H9 (cell line): ENCODE measurements at regions not wholly inside any gene's neighbourhood (a gene's known extent, or its start where the extent isn't known, plus 50 kb on each side); places are given as distances from the start of the nearest gene placed in this dataset.

ENCODE experiments used
- DNase-seq: peaks from one replicate; pipeline ENCODE4 v3.0.0-alpha.2; 2017
- H2AFZ ChIP-seq: one replicate; pipeline ENCODE4 v1.6.1; 2013; ENCODE audit warnings: mild to moderate bottlenecking, low read length, control low read depth, moderate library complexity
- H2AK5ac ChIP-seq: 2 replicates; pipeline ENCODE4 v1.6.1; 2013; ENCODE audit warnings: low read length, control low read depth, mixed read lengths; ENCODE audit not compliant: insufficient read length
- H2BK120ac ChIP-seq: one replicate; pipeline ENCODE4 v1.6.1; 2013; ENCODE audit warnings: low read depth, mild to moderate bottlenecking, low read length, control low read depth, inconsistent platforms; ENCODE audit not compliant: poor library complexity, severe bottlenecking
- H2BK12ac ChIP-seq: 2 replicates; pipeline ENCODE4 v1.6.1; 2013; ENCODE audit warnings: low read length, control low read depth, mixed read lengths, low read depth; ENCODE audit not compliant: insufficient read length
- H2BK15ac ChIP-seq: 2 replicates; pipeline ENCODE4 v1.6.1; 2013; ENCODE audit warnings: low read depth, low read length, control low read depth
- H2BK20ac ChIP-seq: one replicate; pipeline ENCODE4 v1.6.1; 2013; ENCODE audit warnings: low read depth, mild to moderate bottlenecking, low read length, control low read depth, inconsistent platforms; ENCODE audit not compliant: poor library complexity, severe bottlenecking
- H2BK5ac ChIP-seq: 2 replicates; pipeline ENCODE4 v1.6.1; 2013; ENCODE audit warnings: low read length, control low read depth, mixed read lengths; ENCODE audit not compliant: insufficient read length
- H3K14ac ChIP-seq: 2 replicates; pipeline ENCODE4 v1.6.1; 2013; ENCODE audit warnings: low read length, control low read depth; ENCODE audit not compliant: insufficient read depth
- H3K18ac ChIP-seq: 2 replicates; pipeline ENCODE4 v1.6.1; 2013; ENCODE audit warnings: low read depth, mild to moderate bottlenecking, mixed read lengths, low read length, control low read depth; ENCODE audit not compliant: insufficient read length
- H3K23ac ChIP-seq: 2 replicates; pipeline ENCODE4 v1.6.1; 2013; ENCODE audit warnings: low read length, control low read depth, mixed read lengths, low read depth; ENCODE audit not compliant: insufficient read length
- H3K23me2 ChIP-seq: 2 replicates; pipeline ENCODE4 v1.6.1; 2013; ENCODE audit warnings: low read depth, mild to moderate bottlenecking, mixed read lengths, low read length, control low read depth; ENCODE audit not compliant: insufficient read length, poor library complexity, severe bottlenecking
- H3K27ac ChIP-seq: 2 replicates; pipeline ENCODE4 v1.5.1; 2013; ENCODE audit warnings: low read length, control low read depth, mixed read lengths, low read depth; ENCODE audit not compliant: insufficient read length
- H3K27me3 ChIP-seq: 2 replicates; pipeline ENCODE4 v1.6.1; 2013; ENCODE audit warnings: low read length, control low read depth, inconsistent platforms; ENCODE audit not compliant: insufficient read depth
- H3K4ac ChIP-seq: 2 replicates; pipeline ENCODE4 v1.6.1; 2013; ENCODE audit warnings: low read depth, mild to moderate bottlenecking, control low read depth, inconsistent platforms, low read length, moderate library complexity
- H3K4me1 ChIP-seq: 2 replicates; pipeline ENCODE4 v1.6.1; 2013; ENCODE audit warnings: low read length, control low read depth, inconsistent platforms; ENCODE audit not compliant: insufficient read depth
- H3K4me2 ChIP-seq: 2 replicates; pipeline ENCODE4 v1.6.1; 2013; ENCODE audit warnings: low read length, control low read depth, mixed read lengths; ENCODE audit not compliant: insufficient read length, insufficient read depth
- H3K56ac ChIP-seq: 2 replicates; pipeline ENCODE4 v1.6.1; 2013; ENCODE audit warnings: low read depth, mild to moderate bottlenecking, mixed read lengths, low read length, control low read depth; ENCODE audit not compliant: insufficient read length
- H3K79me1 ChIP-seq: 2 replicates; pipeline ENCODE4 v1.6.1; 2013; ENCODE audit warnings: low read depth, mild to moderate bottlenecking, moderate library complexity, low read length, control low read depth, inconsistent platforms; ENCODE audit not compliant: insufficient read depth, poor library complexity, severe bottlenecking
- H3K79me2 ChIP-seq: 2 replicates; pipeline ENCODE4 v1.6.1; 2013; ENCODE audit warnings: low read length, control low read depth, inconsistent platforms; ENCODE audit not compliant: insufficient read depth
- H3K9ac ChIP-seq: 2 replicates; pipeline ENCODE4 v1.6.1; 2013; ENCODE audit warnings: low read length, control low read depth, mixed read lengths; ENCODE audit not compliant: insufficient read length; ENCODE audit errors: extremely low read depth
- H3K9me3 ChIP-seq: one replicate; pipeline ENCODE4 v1.6.1; 2013; ENCODE audit warnings: low read depth, low read length, inconsistent platforms; ENCODE audit not compliant: control insufficient read depth
- H3T11ph ChIP-seq: one replicate; pipeline ENCODE4 v1.6.1; 2013; ENCODE audit warnings: mild to moderate bottlenecking, low read length, control low read depth, inconsistent platforms
- H4K20me1 ChIP-seq: one replicate; pipeline ENCODE4 v1.6.1; 2013; ENCODE audit not compliant: control insufficient read depth, insufficient read length, insufficient read depth
- H4K5ac ChIP-seq: 2 replicates; pipeline ENCODE4 v1.6.1; 2013; ENCODE audit warnings: low read depth, mild to moderate bottlenecking, mixed read lengths, low read length, control low read depth; ENCODE audit not compliant: insufficient read length
- H4K8ac ChIP-seq: replicated peaks from 2 replicates; pipeline ENCODE4 v1.6.1; 2013; ENCODE audit warnings: low read length, control low read depth, mixed read lengths, low read depth; ENCODE audit not compliant: insufficient read length
- H4K91ac ChIP-seq: 2 replicates; pipeline ENCODE4 v1.6.1; 2013; ENCODE audit warnings: low read depth, mild to moderate bottlenecking, moderate library complexity, mixed read lengths, low read length, control low read depth; ENCODE audit not compliant: insufficient read length
- H3K27ac Mint-ChIP-seq, 3 experiments: 2 replicates in 2 of 3; 3 replicates in 1 of 3; pipeline ENCODE4 v1.8.0; 2020 to 2021; ENCODE audit warnings: mixed read lengths in 3 of 3, mild to moderate bottlenecking in 1 of 3, moderate library complexity in 1 of 3
- H3K27me3 Mint-ChIP-seq: 2 replicates; pipeline ENCODE4 v1.8.0; 2021; ENCODE audit warnings: low read depth, mild to moderate bottlenecking, moderate library complexity, mixed read lengths
- H3K36me3 Mint-ChIP-seq, 3 experiments: 2 replicates in 2 of 3; 3 replicates in 1 of 3; pipeline ENCODE4 v1.8.0; 2020 to 2021; ENCODE audit warnings: low read depth in 3 of 3, mixed read lengths in 3 of 3; ENCODE audit not compliant: insufficient read depth in 1 of 3
- H3K4me1 Mint-ChIP-seq, 2 experiments: 2 replicates each; pipeline ENCODE4 v1.8.0; 2020; ENCODE audit warnings: mixed read lengths in 2 of 2
- H3K4me3 Mint-ChIP-seq, 2 experiments: 2 replicates in 1 of 2; 3 replicates in 1 of 2; pipeline ENCODE4 v1.8.0; 2020 to 2021; ENCODE audit warnings: mild to moderate bottlenecking in 2 of 2, mixed read lengths in 2 of 2, moderate library complexity in 1 of 2
- H3K9me3 Mint-ChIP-seq, 2 experiments: 2 replicates in 1 of 2; 3 replicates in 1 of 2; pipeline ENCODE4 v1.8.0; 2020; ENCODE audit warnings: mild to moderate bottlenecking in 2 of 2, mixed read lengths in 2 of 2, moderate library complexity in 1 of 2
- WGBS: extraction: QIAGEN DNeasy Blood & Tissue Kit; methylation state at CpG from one replicate; pipeline ENCODE4 v1.1.7; 2013; ENCODE audit warnings: missing lambda C conversion rate, low lambda C conversion rate, mixed read lengths; ENCODE audit not compliant: insufficient read length; ENCODE audit errors: extremely low coverage; 5-methylcytosine and 5-hydroxymethylcytosine counted together
- TF ChIP-seq, protein P1 (sequence below): fragments of 200-600 bp; sonication (generic); conservative IDR thresholded peaks from 3 replicates; pipeline ENCODE4 v1.8.0; 2021; ENCODE audit warnings: antibody characterized with exemption, mild to moderate bottlenecking

DNA sequence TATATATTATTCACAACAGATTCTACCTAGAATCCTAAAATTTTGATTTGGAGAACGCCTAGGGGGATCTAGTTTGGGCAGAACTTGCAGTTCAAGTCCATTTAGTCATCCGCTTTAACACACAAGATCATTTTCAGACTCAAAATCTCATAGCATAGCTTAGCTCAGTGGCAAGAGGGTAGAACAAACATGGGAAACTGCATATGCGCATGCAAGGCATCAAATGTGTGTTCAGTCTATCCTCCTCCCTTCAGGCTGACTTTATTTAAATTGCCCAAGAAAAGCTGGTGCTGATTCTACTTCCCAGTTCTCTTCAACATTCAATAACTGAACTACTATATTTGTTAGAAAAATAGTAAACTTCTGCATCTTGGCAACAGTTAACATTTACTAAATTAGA is 79.6 kb upstream of the NRXN1 start:
- no peaks in the 10 kb centered on the region for H3K79me1 ChIP-seq
- H4K8ac ChIP-seq = no peak overlapping the region
- no peak overlapping the region for H4K5ac ChIP-seq
- TF ChIP-seq, protein P1, sequence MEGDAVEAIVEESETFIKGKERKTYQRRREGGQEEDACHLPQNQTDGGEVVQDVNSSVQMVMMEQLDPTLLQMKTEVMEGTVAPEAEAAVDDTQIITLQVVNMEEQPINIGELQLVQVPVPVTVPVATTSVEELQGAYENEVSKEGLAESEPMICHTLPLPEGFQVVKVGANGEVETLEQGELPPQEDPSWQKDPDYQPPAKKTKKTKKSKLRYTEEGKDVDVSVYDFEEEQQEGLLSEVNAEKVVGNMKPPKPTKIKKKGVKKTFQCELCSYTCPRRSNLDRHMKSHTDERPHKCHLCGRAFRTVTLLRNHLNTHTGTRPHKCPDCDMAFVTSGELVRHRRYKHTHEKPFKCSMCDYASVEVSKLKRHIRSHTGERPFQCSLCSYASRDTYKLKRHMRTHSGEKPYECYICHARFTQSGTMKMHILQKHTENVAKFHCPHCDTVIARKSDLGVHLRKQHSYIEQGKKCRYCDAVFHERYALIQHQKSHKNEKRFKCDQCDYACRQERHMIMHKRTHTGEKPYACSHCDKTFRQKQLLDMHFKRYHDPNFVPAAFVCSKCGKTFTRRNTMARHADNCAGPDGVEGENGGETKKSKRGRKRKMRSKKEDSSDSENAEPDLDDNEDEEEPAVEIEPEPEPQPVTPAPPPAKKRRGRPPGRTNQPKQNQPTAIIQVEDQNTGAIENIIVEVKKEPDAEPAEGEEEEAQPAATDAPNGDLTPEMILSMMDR = no peak
- WGBS = no CpG with 5 or more reads among the region's 3 CpGs
- no peak overlapping the region for H2BK12ac ChIP-seq
- no peaks in the 10 kb centered on the region for H3K27me3 Mint-ChIP-seq
- no peak overlapping the region for H2BK120ac ChIP-seq
- no peaks in the 10 kb centered on the region for H4K20me1 ChIP-seq
- H3K9ac ChIP-seq = no peak overlapping the region
- no peak overlapping the region for H3K4ac ChIP-seq
- no peak overlapping the region for H2BK5ac ChIP-seq
- H3K4me2 ChIP-seq = no peak overlapping the region
- H3K27ac Mint-ChIP-seq = no peak overlapping the region
- H3T11ph ChIP-seq = no peak overlapping the region
- no peak overlapping the region for H2BK15ac ChIP-seq
- no peaks in the 10 kb centered on the region for H3K79me2 ChIP-seq
- no peak overlapping the region for H2BK20ac ChIP-seq
- H3K23me2 ChIP-seq = no peaks in the 10 kb centered on the region
- no peak overlapping the region for H3K27ac ChIP-seq
- no peak overlapping the region for H2AK5ac ChIP-seq
- peaks cover 37 to 39% of the 10 kb centered on the region in 2 experiments for H3K4me1 Mint-ChIP-seq
- no peaks in the 10 kb centered on the region for H3K27me3 ChIP-seq
- no peaks in the 10 kb centered on the region for H3K9me3 Mint-ChIP-seq
- no peak overlapping the region for H3K56ac ChIP-seq
- no peak overlapping the region for H3K23ac ChIP-seq
- H3K14ac ChIP-seq = no peak overlapping the region
- H3K36me3 Mint-ChIP-seq = no peaks in the 10 kb centered on the region
- H4K91ac ChIP-seq = no peak overlapping the region
- no peak for DNase-seq
- no peak overlapping the region for H2AFZ ChIP-seq
- H3K4me3 Mint-ChIP-seq = no peak overlapping the region
- peaks cover 6% of the 10 kb centered on the region; the same call in 1 of the 2 replicates for H3K4me1 ChIP-seq
- H3K9me3 ChIP-seq = no peaks in the 10 kb centered on the region
- no peak overlapping the region for H3K18ac ChIP-seq
